K562 (cell line): ENCODE measurements at regions not wholly inside any gene's neighbourhood (a gene's known extent, or its start where the extent isn't known, plus 50 kb on each side); places are given as distances from the start of the nearest gene placed in this dataset.

Source experiments
- ATAC-seq: fragments of 200-7000 bp; cut with Tn5 transposase; 3 replicates; pipeline ENCODE4 v1.9.1; 2020; ENCODE audit warnings: moderate library complexity
- BruUV-seq: library from RNA; stranded (reverse); fragments of 400-500 nt; replicated peaks from 2 replicates; lab custom pipeline; 2021; lab: Mats Ljungman, UMichigan
- CTCF ChIA-PET: fragments of 300-600 bp; formaldehyde crosslinking; extraction: SDS; loops from one replicate; lab custom pipeline; 2021; ENCODE audit warnings: low intra/inter-chr PET ratio; lab: Yijun Ruan, JAX
- POLR2A ChIA-PET: fragments of 300-600, 350-650 bp; sonication (Branson Sonifier 250); formaldehyde crosslinking; extraction: SDS; loops from one replicate; lab custom pipeline; 2021; ENCODE audit warnings: antibody characterized with exemption, inconsistent platforms; lab: Yijun Ruan, JAX
- DNase-seq, 4 experiments: peaks; one replicate each; pipeline versions ENCODE4 v3.0.0 to v3.0.0-alpha.2; 2011 to 2018; ENCODE audit warnings: low spot score in 3 of 4, mixed read lengths in 3 of 4; ENCODE audit errors: extremely low read depth in 1 of 4
- FAIRE-seq: peaks from 2 replicates; lab custom pipeline; 2011; peaks lifted over from hg19 to GRCh38; lab: Jason Lieb, UNC
- H2AFZ ChIP-seq: 2 replicates; pipeline ENCODE4 v1.6.0; 2011; ENCODE audit warnings: low read depth, low read length, control low read depth, inconsistent platforms
- H3K27ac ChIP-seq: fragments of 200-600 bp; 3 replicates; pipeline ENCODE4 v1.8.0; 2011; ENCODE audit warnings: low read depth, mild to moderate bottlenecking, control low read depth, inconsistent platforms, low read length, moderate library complexity, mixed read lengths; ENCODE audit errors: extremely low read depth
- H3K27me3 ChIP-seq, 2 experiments: fragments of 300-600 bp in 1 of 2; 2 replicates in 1 of 2; 3 replicates in 1 of 2; pipeline versions ENCODE4 v1.6.0 to v1.8.0; 2011; ENCODE audit warnings: inconsistent platforms in 2 of 2, low read length in 2 of 2, mild to moderate bottlenecking in 1 of 2, mixed read lengths in 1 of 2, moderate library complexity in 1 of 2; ENCODE audit not compliant: control insufficient read depth in 2 of 2, insufficient read depth in 2 of 2
- H3K36me3 ChIP-seq: fragments of 300-600 bp; 3 replicates; pipeline ENCODE4 v1.8.0; 2011; ENCODE audit warnings: mild to moderate bottlenecking, low read length, inconsistent platforms; ENCODE audit not compliant: control insufficient read depth, insufficient read depth
- H3K4me1 ChIP-seq, 2 experiments: fragments of 200-600 bp in 1 of 2; replicated peaks in 1 of 2; 2 replicates in 1 of 2; 3 replicates in 1 of 2; pipeline versions ENCODE4 v1.5.1 to v1.8.0; 2011; ENCODE audit warnings: inconsistent platforms in 2 of 2, low read length in 2 of 2, mild to moderate bottlenecking in 1 of 2, mixed read lengths in 1 of 2, moderate library complexity in 1 of 2; ENCODE audit not compliant: control insufficient read depth in 2 of 2, insufficient read depth in 2 of 2
- H3K4me2 ChIP-seq: 2 replicates; pipeline ENCODE4 v1.6.1; 2011; ENCODE audit warnings: low read length, control low read depth, inconsistent platforms, mixed read lengths; ENCODE audit not compliant: insufficient read depth
- H3K4me3 ChIP-seq: fragments of 200-600 bp; sonication (generic), shearing (Covaris generic); 2 replicates; pipeline ENCODE4 v1.5.1; 2016; ENCODE audit warnings: control low read depth, inconsistent platforms
- H3K79me2 ChIP-seq: fragments of 200-600 bp; 3 replicates; pipeline ENCODE4 v1.8.0; 2011; ENCODE audit warnings: low read length, inconsistent platforms; ENCODE audit not compliant: control insufficient read depth, insufficient read depth
- H3K9ac ChIP-seq, 2 experiments: 2 replicates each; pipeline versions ENCODE4 v1.6.0 to v1.6.1; 2011; ENCODE audit warnings: low read depth in 2 of 2, low read length in 2 of 2, control low read depth in 1 of 2, inconsistent platforms in 1 of 2, mild to moderate bottlenecking in 1 of 2, mixed read lengths in 1 of 2; ENCODE audit not compliant: insufficient read depth in 1 of 2
- H3K9me1 ChIP-seq: one replicate; pipeline ENCODE4 v1.6.0; 2011; ENCODE audit warnings: inconsistent platforms, mild to moderate bottlenecking, low read length, moderate library complexity; ENCODE audit not compliant: control insufficient read depth, insufficient read depth
- H3K9me3 ChIP-seq: replicated peaks from 2 replicates; pipeline ENCODE4 v1.5.1; 2011; ENCODE audit warnings: low read depth, low read length, inconsistent platforms; ENCODE audit not compliant: control insufficient read depth, insufficient read depth
- H4K20me1 ChIP-seq: replicated peaks from 2 replicates; pipeline ENCODE4 v1.6.1; 2011; ENCODE audit warnings: low read length, inconsistent platforms, mixed read lengths; ENCODE audit not compliant: control insufficient read depth, insufficient read depth
- ARID1B ChIP-seq: fragments of 450-650 bp; IDR thresholded peaks from 2 replicates; pipeline ENCODE4 v1.6.1; 2016; ENCODE audit warnings: antibody characterized with exemption, mild to moderate bottlenecking, inconsistent platforms
- FOXJ3 ChIP-seq: sonication (generic); formaldehyde crosslinking; IDR thresholded peaks from 2 replicates; pipeline ENCODE4 v1.4.0; 2020; ENCODE audit warnings: mild to moderate bottlenecking, missing genetic modification reagents
- KLF6 ChIP-seq: fragments of 250-450 bp; sonication (Bioruptor Pico); IDR thresholded peaks from 2 replicates; pipeline ENCODE4 v1.4.0; 2020; ENCODE audit warnings: mild to moderate bottlenecking, moderate library complexity, borderline replicate concordance
- MAFF ChIP-seq: IDR thresholded peaks from 2 replicates; pipeline ENCODE4 v1.6.1; 2012; ENCODE audit warnings: low read length, improper control_type of control experiment
- MAFG ChIP-seq: fragments of 450-650 bp; conservative IDR thresholded peaks from 2 replicates; pipeline ENCODE4 v1.6.1; 2016; ENCODE audit warnings: missing genetic modification characterization, missing compliant biosample characterization
- MEF2A ChIP-seq: IDR thresholded peaks from 2 replicates; pipeline ENCODE4 v1.6.1; 2011; ENCODE audit warnings: low read depth, mild to moderate bottlenecking, low read length, moderate library complexity; ENCODE audit not compliant: control insufficient read depth
- NFE2 ChIP-seq: IDR thresholded peaks from 2 replicates; pipeline ENCODE4 v1.6.1; 2014; ENCODE audit warnings: antibody characterized with exemption, low read depth
- NRF1 ChIP-seq, 2 experiments: fragments of 450-650 bp; IDR thresholded peaks in 1 of 2; conservative IDR thresholded peaks in 1 of 2; 2 replicates each; pipeline ENCODE4 v1.6.1; 2014; ENCODE audit warnings: mild to moderate bottlenecking in 2 of 2
- PHB2 ChIP-seq: fragments of 450-650 bp; IDR thresholded peaks from 2 replicates; pipeline ENCODE4 v1.6.1; 2017; ENCODE audit warnings: low read depth
- RBBP5 ChIP-seq: fragments of 200-600 bp; sonication (generic); IDR thresholded peaks from 2 replicates; pipeline ENCODE4 v1.6.1; 2012; ENCODE audit warnings: borderline replicate concordance, mild to moderate bottlenecking, low read length, control low read depth, inconsistent platforms; ENCODE audit not compliant: insufficient read depth, poor library complexity, severe bottlenecking
- SOX6 ChIP-seq: fragments of 450-650 bp; IDR thresholded peaks from 2 replicates; pipeline ENCODE4 v1.6.1; 2014; ENCODE audit warnings: mild to moderate bottlenecking
- ZFP30 ChIP-seq: fragments of 250-450 bp; sonication (Bioruptor Pico); IDR thresholded peaks from 2 replicates; pipeline ENCODE4 v1.8.0; 2022; ENCODE audit warnings: moderate library complexity, mild to moderate bottlenecking, inconsistent platforms, borderline replicate concordance
- ZNF121 ChIP-seq: sonication (generic); formaldehyde crosslinking; conservative IDR thresholded peaks from 2 replicates; pipeline ENCODE4 v1.8.0; 2022; ENCODE audit warnings: missing genetic modification reagents
- ZNF232 ChIP-seq: sonication (generic); formaldehyde crosslinking; IDR thresholded peaks from 2 replicates; pipeline ENCODE4 v1.8.0; 2022; ENCODE audit warnings: mild to moderate bottlenecking, missing genetic modification reagents
- ZNF3 ChIP-seq: fragments of 250-450 bp; sonication (Bioruptor Pico); IDR thresholded peaks from 2 replicates; pipeline ENCODE4 v1.5.0; 2021; ENCODE audit warnings: mild to moderate bottlenecking, moderate library complexity
- ZNF316 ChIP-seq: fragments of 450-650 bp; IDR thresholded peaks from 2 replicates; pipeline ENCODE4 v1.6.1; 2016
- ZNF436 ChIP-seq: fragments of 250-450, 450-650 bp; sonication (Bioruptor Pico); formaldehyde crosslinking; IDR thresholded peaks from 2 replicates; pipeline ENCODE4 v1.7.0; 2020; ENCODE audit warnings: mild to moderate bottlenecking
- WGBS: fragments of 100-300 bp; shearing (Covaris generic); methylation state at CpG from one replicate; pipeline ENCODE4 v1.1.6; 2016; ENCODE audit warnings: low coverage, mixed read lengths; ENCODE audit not compliant: insufficient coverage; ENCODE audit errors: missing lambda C conversion rate; 5-methylcytosine and 5-hydroxymethylcytosine counted together
- in situ Hi-C: fragments of 300-500 bp; cut with MboI; formaldehyde crosslinking; loops from 4 replicates; pipeline ENCODE4 v1.15.0; 2018; ENCODE audit warnings: inconsistent platforms, mixed read lengths
- intact Hi-C: fragments of 100-400 bp; cut with micrococcal nuclease; formaldehyde crosslinking; loops from 2 replicates; pipeline ENCODE4 v1.14.2; 2022
- TF ChIP-seq, protein P1 (sequence below): fragments of 450-650 bp; formaldehyde crosslinking; IDR thresholded peaks from 2 replicates; pipeline ENCODE4 v1.4.0; 2022; ENCODE audit warnings: mild to moderate bottlenecking, moderate library complexity

DNA sequence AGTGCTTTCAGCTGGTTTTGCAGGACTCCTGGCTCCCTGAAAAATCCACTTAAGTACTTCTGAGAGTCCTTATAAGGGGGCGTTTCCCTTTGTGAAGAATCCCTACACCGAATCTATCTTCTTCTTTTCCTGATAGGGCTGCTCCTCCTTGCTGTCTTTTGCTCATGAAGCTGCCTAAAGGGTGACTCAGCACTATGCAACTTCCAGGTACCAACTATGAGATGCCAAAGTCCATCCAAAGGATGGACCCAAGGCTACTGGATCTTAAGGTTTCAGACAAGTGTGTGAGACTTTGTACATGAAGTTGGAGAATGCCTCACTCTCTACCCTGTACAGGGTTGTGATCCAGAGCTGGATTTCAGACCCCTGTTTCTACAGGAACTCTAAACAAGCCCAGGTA is 485.0 kb upstream of the FAT1 start:
- no peaks in the 10 kb centered on the region for H3K9me1 ChIP-seq
- FAIRE-seq: no peak
- no peak overlapping the region for H3K4me2 ChIP-seq
- in situ Hi-C loops (no loop called here), intact Hi-C loops (no loop called here)
- POLR2A ChIA-PET: no interaction called here
- H3K27ac ChIP-seq: no peak overlapping the region
- BruUV-seq: no TSS peak
- H3K9me3 ChIP-seq: no peaks in the 10 kb centered on the region
- no peaks in the 10 kb centered on the region for H3K79me2 ChIP-seq
- H3K4me3 ChIP-seq: no peak overlapping the region
- H2AFZ ChIP-seq: no peak overlapping the region
- 0% methylated on average over 2 of the region's 2 CpGs for WGBS
- ATAC-seq: no peak
- no peaks in the 10 kb centered on the region for H4K20me1 ChIP-seq
- no peak for DNase-seq
- peak; percentile 40; the same call in 1 of the 2 replicates for TF ChIP-seq ZNF316
- TF ChIP-seq NFE2: peak; percentile 34; the same call in 1 of the 2 replicates
- TF ChIP-seq PHB2: no peak
- TF ChIP-seq MAFG (tag): peak; percentile 64
- H3K9ac ChIP-seq: no peak overlapping the region
- CTCF ChIA-PET: no interaction called here
- no peaks in the 10 kb centered on the region for H3K27me3 ChIP-seq
- no peaks in the 10 kb centered on the region for H3K36me3 ChIP-seq
- H3K4me1 ChIP-seq: no peaks in the 10 kb centered on the region

DNA sequence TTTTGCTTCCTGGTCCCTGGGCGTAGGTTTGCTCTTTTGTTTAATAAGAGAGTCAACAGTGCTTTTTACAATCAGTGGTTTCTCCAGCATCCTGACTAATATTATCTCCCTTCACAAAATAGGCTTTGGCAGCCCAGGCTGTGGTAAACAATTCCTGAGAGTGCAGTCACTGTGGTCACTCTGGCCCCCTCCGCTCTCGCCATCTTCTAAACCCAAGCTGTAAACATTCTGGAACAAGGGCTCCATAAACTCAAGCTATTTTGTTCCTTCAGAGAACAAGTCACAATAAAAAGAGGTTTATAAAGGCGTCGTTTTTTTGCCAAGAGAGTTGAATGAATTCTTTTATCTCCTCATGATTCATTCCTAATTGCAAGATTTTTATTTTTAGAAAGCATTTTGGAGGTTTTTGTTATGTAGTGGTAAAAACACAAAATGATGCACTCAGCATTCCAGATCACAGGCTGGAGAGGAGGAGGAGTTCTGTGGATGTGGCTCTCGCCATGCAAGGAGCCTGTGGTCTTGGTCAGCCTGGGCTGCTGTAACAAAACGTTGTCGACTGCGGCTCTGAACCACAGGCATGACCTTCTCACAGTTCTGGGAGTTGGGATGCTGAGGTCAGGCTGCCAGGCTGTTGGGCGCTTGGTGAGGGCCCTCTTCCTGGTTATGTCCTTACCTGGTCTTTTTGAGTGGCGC is 486.4 kb upstream of the FAT1 start:
- WGBS: 3% methylated on average over 11 of the region's 11 CpGs
- DNase-seq: no peak
- H4K20me1 ChIP-seq: no peaks in the 10 kb centered on the region
- H3K9me3 ChIP-seq: no peaks in the 10 kb centered on the region
- no peak for ATAC-seq
- no peaks in the 10 kb centered on the region for H3K27me3 ChIP-seq
- CTCF ChIA-PET: no interaction called here
- no peaks in the 10 kb centered on the region for H3K79me2 ChIP-seq
- no peak for FAIRE-seq
- no peak overlapping the region for H3K27ac ChIP-seq
- no peak overlapping the region for H3K9ac ChIP-seq
- no peak overlapping the region for H3K4me2 ChIP-seq
- no peaks in the 10 kb centered on the region for H3K9me1 ChIP-seq
- no peak overlapping the region for H3K4me3 ChIP-seq
- no peaks in the 10 kb centered on the region for H3K4me1 ChIP-seq
- no TSS peak for BruUV-seq
- POLR2A ChIA-PET: no interaction called here
- in situ Hi-C loops (no loop called here), intact Hi-C loops (no loop called here)
- H3K36me3 ChIP-seq: no peaks in the 10 kb centered on the region
- H2AFZ ChIP-seq: no peak overlapping the region
- TF ChIP-seq ZNF232 (CRISPR knock-in tag): no peak
- no peak for TF ChIP-seq ZNF3 (CRISPR knock-in tag)
- TF ChIP-seq FOXJ3: no peak
- no peak for TF ChIP-seq ZNF436 (CRISPR knock-in tag)
- no peak for TF ChIP-seq NRF1 (conservative IDR thresholded peaks at IDR 0.05 in 1 of 2, IDR thresholded peaks at IDR 0.05 in 1 of 2)
- TF ChIP-seq ZNF121: no peak
- TF ChIP-seq MEF2A: no peak
- TF ChIP-seq, protein P1, sequence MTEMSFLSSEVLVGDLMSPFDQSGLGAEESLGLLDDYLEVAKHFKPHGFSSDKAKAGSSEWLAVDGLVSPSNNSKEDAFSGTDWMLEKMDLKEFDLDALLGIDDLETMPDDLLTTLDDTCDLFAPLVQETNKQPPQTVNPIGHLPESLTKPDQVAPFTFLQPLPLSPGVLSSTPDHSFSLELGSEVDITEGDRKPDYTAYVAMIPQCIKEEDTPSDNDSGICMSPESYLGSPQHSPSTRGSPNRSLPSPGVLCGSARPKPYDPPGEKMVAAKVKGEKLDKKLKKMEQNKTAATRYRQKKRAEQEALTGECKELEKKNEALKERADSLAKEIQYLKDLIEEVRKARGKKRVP (CRISPR knock-in tag): no peak
- TF ChIP-seq ZFP30 (CRISPR knock-in tag): no peak
- no peak for TF ChIP-seq MAFF
- TF ChIP-seq KLF6: no peak
- no peak for TF ChIP-seq SOX6
- TF ChIP-seq RBBP5: no peak
- TF ChIP-seq ARID1B: no peak
